GF-D8 (cell line): ENCODE measurements at regions not wholly inside any gene's neighbourhood (a gene's known extent, or its start where the extent isn't known, plus 50 kb on each side); places are given as distances from the start of the nearest gene placed in this dataset.
"Not testable (repeated sequence)": the region's sequence is repeated elsewhere in the genome, so short reads cannot be mapped to it uniquely, and the experiment has no call there.

Experiments used
- DNase-seq: peaks from one replicate; lab custom pipeline; 2025; lab: John Stamatoyannopoulos, UW

GRCh38 chr6:85015396-85015990 lies 251.1 kb upstream of the TBX18 start:
- DNase-seq: no peak

GRCh38 chr6:85010865-85011264 lies 246.5 kb upstream of the TBX18 start:
- no peak for DNase-seq

- no peak for DNase-seq
Measured at GRCh38 chr6:85008296-85009009, 244.1 kb upstream of the TBX18 start.

GRCh38 chr6:85006362-85006761 lies 242.0 kb upstream of the TBX18 start:
- DNase-seq: no peak

- no peak for DNase-seq
Measured at GRCh38 chr6:85005494-85005893, 241.1 kb upstream of the TBX18 start.

- no peak for DNase-seq
Measured at GRCh38 chr6:85004361-85004995, 240.1 kb upstream of the TBX18 start.

GRCh38 chr6:85002847-85003246 lies 238.4 kb upstream of the TBX18 start:
- no peak for DNase-seq

- no peak for DNase-seq
Measured at GRCh38 chr6:85000001-85000400, 235.6 kb upstream of the TBX18 start.

GRCh38 chr6:84998223-84998622 lies 233.8 kb upstream of the TBX18 start:
- DNase-seq: no peak

- not testable (repeated sequence) for DNase-seq
Measured at GRCh38 chr6:84988766-84989165, 224.4 kb upstream of the TBX18 start.

GRCh38 chr6:84985490-84985889 lies 221.1 kb upstream of the TBX18 start:
- DNase-seq: not testable (repeated sequence)

GRCh38 chr6:84979541-84979940 lies 215.1 kb upstream of the TBX18 start:
- DNase-seq: no peak

GRCh38 chr6:84977363-84977705 lies 212.9 kb upstream of the TBX18 start:
- no peak for DNase-seq

GRCh38 chr6:84976526-84977362 lies 212.3 kb upstream of the TBX18 start:
- DNase-seq: no peak

- DNase-seq: no peak
Measured at GRCh38 chr6:84975316-84975715, 210.9 kb upstream of the TBX18 start.

GRCh38 chr6:84973606-84974005 lies 209.2 kb upstream of the TBX18 start:
- DNase-seq: no peak

- DNase-seq: no peak
Measured at GRCh38 chr6:84967965-84968364, 203.6 kb upstream of the TBX18 start.

GRCh38 chr6:84967389-84967788 lies 203.0 kb upstream of the TBX18 start:
- no peak for DNase-seq

- DNase-seq: no peak
Measured at GRCh38 chr6:84953111-84953755, 188.8 kb upstream of the TBX18 start.

- not testable (repeated sequence) for DNase-seq
Measured at GRCh38 chr6:84944926-84945325, 180.5 kb upstream of the TBX18 start.

- no peak for DNase-seq
Measured at GRCh38 chr6:84943905-84944304, 179.5 kb upstream of the TBX18 start.

- not testable (repeated sequence) for DNase-seq
Measured at GRCh38 chr6:84941609-84942008, 177.2 kb upstream of the TBX18 start.
